Endothelial cell (in vitro differentiated cells): ENCODE measurements at regions not wholly inside any gene's neighbourhood (a gene's known extent, or its start where the extent isn't known, plus 50 kb on each side); places are given as distances from the start of the nearest gene placed in this dataset.
A peak's percentile ranks its signal among the peaks of the same experiment; 100 is the strongest.

Experiments used
- DNase-seq: peaks from one replicate; pipeline ENCODE4 v3.0.0; 2021; ENCODE audit warnings: low spot score
- H3K27ac Mint-ChIP-seq: one replicate; pipeline ENCODE4 v1.8.0; 2021; ENCODE audit warnings: mixed read lengths, inconsistent platforms; ENCODE audit not compliant: unreplicated experiment
- H3K27me3 Mint-ChIP-seq: one replicate; pipeline ENCODE4 v1.8.0; 2021; ENCODE audit warnings: mild to moderate bottlenecking, moderate library complexity, mixed read lengths, inconsistent platforms; ENCODE audit not compliant: unreplicated experiment
- H3K36me3 Mint-ChIP-seq: one replicate; pipeline ENCODE4 v1.8.0; 2021; ENCODE audit warnings: mild to moderate bottlenecking, low read depth, mixed read lengths, inconsistent platforms; ENCODE audit not compliant: unreplicated experiment
- H3K4me1 Mint-ChIP-seq: one replicate; pipeline ENCODE4 v1.8.0; 2021; ENCODE audit warnings: mild to moderate bottlenecking, mixed read lengths, inconsistent platforms; ENCODE audit not compliant: unreplicated experiment
- H3K4me3 Mint-ChIP-seq: one replicate; pipeline ENCODE4 v1.8.0; 2021; ENCODE audit warnings: mild to moderate bottlenecking, mixed read lengths, inconsistent platforms; ENCODE audit not compliant: unreplicated experiment
- H3K9me3 Mint-ChIP-seq: one replicate; pipeline ENCODE4 v1.8.0; 2021; ENCODE audit warnings: mixed read lengths, inconsistent platforms; ENCODE audit not compliant: unreplicated experiment
- CTCF ChIP-seq: fragments of 200-600 bp; sonication (generic); IDR thresholded peaks from one replicate; pipeline ENCODE4 v1.5.0; 2021; ENCODE audit warnings: antibody characterized with exemption; ENCODE audit not compliant: unreplicated experiment

DNA sequence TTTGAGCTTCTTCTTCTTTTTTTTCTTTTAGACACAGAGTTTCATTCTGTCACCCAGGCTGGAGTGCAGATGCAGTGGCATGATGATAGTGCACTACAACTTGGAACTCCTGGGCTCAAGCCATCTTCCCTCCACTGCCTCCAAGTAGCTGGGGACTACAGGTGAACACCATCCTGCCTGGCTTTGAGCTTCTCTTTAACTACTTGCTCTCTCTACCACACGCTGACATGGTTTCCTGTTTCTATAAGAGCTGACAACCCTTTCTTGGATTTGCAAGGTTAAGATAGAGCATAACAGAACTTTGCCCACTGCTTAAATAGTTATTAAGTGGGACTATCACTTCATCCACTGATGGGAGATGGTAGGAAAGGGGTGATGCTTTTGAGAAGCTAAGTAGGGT lies 82.4 kb upstream of the SLC38A2 start:
- Mint-ChIP-seq H3K27me3 (peaks cover 5% of the 10 kb centered on the region), H3K36me3 (no peaks in the 10 kb centered on the region), H3K9me3 (peaks cover 3% of the 10 kb centered on the region), H3K4me1 (peaks cover 33% of the 10 kb centered on the region), H3K27ac (no peak overlapping the region), H3K4me3 (no peak overlapping the region)
- no peak for TF ChIP-seq CTCF
- DNase-seq = no peak

GRCh38 chr12:46453428-46453827 lies 80.9 kb upstream of the SLC38A2 start:
- no peaks in the 10 kb centered on the region for H3K36me3 Mint-ChIP-seq
- H3K27me3 Mint-ChIP-seq = peaks cover 4% of the 10 kb centered on the region
- H3K27ac Mint-ChIP-seq = no peak overlapping the region
- no peak for DNase-seq
- TF ChIP-seq CTCF = no peak
- peaks cover 3% of the 10 kb centered on the region for H3K9me3 Mint-ChIP-seq
- no peak overlapping the region for H3K4me3 Mint-ChIP-seq
- H3K4me1 Mint-ChIP-seq = peaks cover 33% of the 10 kb centered on the region

DNA sequence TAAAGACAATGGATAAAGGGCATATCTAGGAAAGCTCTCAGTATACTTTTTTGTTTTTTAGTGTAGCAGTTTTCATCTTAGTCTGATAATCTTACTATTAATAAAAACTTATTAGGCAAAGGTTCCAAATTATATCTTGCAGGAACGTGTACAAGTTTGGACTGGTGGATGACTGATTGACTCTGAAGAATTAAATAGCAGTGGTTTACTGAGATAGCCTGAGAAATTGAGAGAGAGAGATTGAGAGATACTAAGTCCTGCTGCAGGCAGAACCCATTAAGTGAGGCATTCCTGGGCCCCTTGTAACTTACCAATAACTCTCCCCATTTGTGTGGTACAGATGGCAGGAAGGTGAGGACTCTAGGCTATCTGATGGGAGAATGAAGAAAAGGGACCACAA lies 80.2 kb upstream of the SLC38A2 start:
- Mint-ChIP-seq H3K4me1 (peaks cover 33% of the 10 kb centered on the region), H3K27me3 (peaks cover 4% of the 10 kb centered on the region), H3K9me3 (peaks cover 3% of the 10 kb centered on the region), H3K27ac (no peak overlapping the region), H3K36me3 (no peaks in the 10 kb centered on the region), H3K4me3 (no peak overlapping the region)
- TF ChIP-seq CTCF = no peak
- DNase-seq = no peak

- H3K27ac Mint-ChIP-seq = no peak overlapping the region
- peaks cover 3% of the 10 kb centered on the region for H3K9me3 Mint-ChIP-seq
- no peak for TF ChIP-seq CTCF
- no peak for DNase-seq
- no peak overlapping the region for H3K4me3 Mint-ChIP-seq
- no peaks in the 10 kb centered on the region for H3K36me3 Mint-ChIP-seq
- peaks cover 4% of the 10 kb centered on the region for H3K27me3 Mint-ChIP-seq
- H3K4me1 Mint-ChIP-seq = peaks cover 33% of the 10 kb centered on the region
These were observed 79.6 kb upstream of the SLC38A2 start for GRCh38 chr12:46452061-46452615.

- peak overlapping the region; percentile 58 for H3K27ac Mint-ChIP-seq
- H3K4me1 Mint-ChIP-seq = peaks cover 34% of the 10 kb centered on the region
- H3K4me3 Mint-ChIP-seq = peak overlapping the region; percentile 0
- no peak for DNase-seq
- peaks cover 4% of the 10 kb centered on the region for H3K27me3 Mint-ChIP-seq
- H3K36me3 Mint-ChIP-seq = no peaks in the 10 kb centered on the region
- peaks cover 3% of the 10 kb centered on the region for H3K9me3 Mint-ChIP-seq
- TF ChIP-seq CTCF = no peak
These were observed 78.9 kb upstream of the SLC38A2 start for GRCh38 chr12:46451276-46452021.
